ENCODE measurements at regions not wholly inside any gene's neighbourhood (a gene's known extent, or its start where the extent isn't known, plus 50 kb on each side); places are given as distances from the start of the nearest gene placed in this dataset.
"Not testable (repeated sequence)": the region's sequence is repeated elsewhere in the genome, so short reads cannot be mapped to it uniquely, and the experiment has no call there.

DNA sequence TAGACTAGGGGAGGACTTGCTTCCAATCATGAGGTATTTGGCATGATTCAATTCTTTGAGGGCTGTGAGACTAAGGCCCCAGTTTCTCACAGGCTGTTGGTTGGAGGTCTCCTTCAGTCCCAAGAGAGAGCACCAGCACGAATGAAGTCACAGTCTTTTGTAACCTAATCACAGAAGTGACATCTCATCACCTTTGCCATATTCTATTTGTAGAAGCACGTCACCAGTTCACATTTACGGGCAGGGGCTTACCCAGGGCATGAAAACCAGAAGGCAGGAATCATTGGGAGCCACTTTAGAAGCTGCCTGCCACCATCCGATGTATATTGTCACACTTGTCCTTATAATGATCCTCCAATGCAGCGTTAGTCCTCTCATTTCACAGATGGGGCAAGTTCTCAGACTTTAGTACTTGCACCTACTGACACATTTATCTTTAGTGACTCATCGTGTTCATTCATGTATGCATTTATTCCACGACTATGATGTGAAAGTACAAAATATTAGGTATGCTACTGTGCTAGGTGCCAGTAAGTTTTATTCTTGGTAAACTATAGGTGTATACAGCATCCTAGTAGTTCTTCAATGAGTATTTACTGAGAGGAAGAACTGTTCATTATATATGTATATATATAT is 163.8 kb upstream of the PGRMC2 start:
- no peak for DNase-seq (ENCODE audit: low read depth)

GRCh38 chr4:128450326-128451120 is 162.9 kb upstream of the PGRMC2 start:
- DNase-seq (ENCODE audit: low read depth) = no peak

- no peak for DNase-seq (ENCODE audit: low read depth)
These were observed 161.6 kb upstream of the PGRMC2 start for GRCh38 chr4:128449251-128449650.

DNA sequence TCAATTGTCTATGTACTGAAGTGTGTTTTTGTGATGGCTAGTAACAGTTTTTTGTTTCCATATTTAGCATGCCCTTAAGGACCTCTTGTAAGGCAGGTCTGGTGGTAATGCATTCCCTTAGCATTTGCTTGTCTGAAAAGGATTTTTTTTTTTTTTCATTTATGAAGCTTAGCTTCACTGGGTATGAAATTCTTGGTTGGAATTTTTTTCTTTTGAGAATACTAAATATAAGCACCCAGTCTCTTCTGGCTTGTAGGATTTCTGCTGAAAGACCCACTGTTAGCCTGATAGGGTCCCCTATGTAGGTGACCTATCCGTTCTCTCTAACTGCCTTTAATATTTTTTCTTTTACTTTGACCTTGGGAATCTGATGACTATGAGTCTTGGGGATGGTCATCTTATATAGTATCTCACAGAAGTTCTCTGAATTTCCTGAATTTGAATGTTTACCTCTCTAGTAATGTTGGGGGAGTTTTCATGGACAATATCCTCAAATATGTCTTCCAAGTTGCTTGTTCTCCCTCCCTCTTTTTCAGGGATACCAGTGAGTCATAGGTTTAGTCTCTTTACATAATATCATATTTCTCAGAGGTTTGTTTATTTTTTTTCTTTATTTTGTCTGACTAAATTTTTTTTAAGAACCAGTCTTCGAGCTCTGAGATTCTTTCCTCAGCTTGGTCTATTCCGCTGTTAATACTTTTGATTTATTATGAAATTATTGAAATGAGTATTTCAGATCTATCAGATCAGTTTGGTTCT is 157.1 kb upstream of the PGRMC2 start:
- DNase-seq (ENCODE audit: low read depth) = no peak

DNA sequence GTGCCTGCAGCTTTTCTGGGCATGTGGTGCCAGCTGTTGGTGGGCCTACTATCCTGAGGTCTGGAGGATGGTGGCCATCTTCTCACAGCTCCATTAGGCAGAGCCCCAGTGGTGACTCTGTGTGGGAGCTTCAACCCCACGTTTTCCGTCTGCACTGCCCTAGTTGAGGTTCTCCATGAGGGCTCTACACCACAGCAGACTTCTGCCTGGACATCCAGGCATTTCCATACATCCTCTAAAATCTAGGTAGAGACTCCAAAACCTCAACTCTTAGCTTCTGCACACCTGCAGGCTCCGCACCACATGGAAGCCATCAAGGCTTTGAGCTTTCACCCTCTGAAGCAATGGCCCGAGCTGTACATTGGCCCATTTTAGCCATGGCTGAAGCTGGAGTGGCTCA is 153.3 kb upstream of the PGRMC2 start:
- DNase-seq (ENCODE audit: low read depth) = no peak

- not testable (repeated sequence) for DNase-seq (ENCODE audit: low read depth)
These were observed 149.4 kb upstream of the PGRMC2 start for GRCh38 chr4:128437023-128437422.

GRCh38 chr4:128429023-128429613 is 141.5 kb upstream of the PGRMC2 start:
- not testable (repeated sequence) for DNase-seq (ENCODE audit: low read depth)

GRCh38 chr4:128428397-128428796 is 140.8 kb upstream of the PGRMC2 start:
- DNase-seq (ENCODE audit: low read depth) = no peak

DNA sequence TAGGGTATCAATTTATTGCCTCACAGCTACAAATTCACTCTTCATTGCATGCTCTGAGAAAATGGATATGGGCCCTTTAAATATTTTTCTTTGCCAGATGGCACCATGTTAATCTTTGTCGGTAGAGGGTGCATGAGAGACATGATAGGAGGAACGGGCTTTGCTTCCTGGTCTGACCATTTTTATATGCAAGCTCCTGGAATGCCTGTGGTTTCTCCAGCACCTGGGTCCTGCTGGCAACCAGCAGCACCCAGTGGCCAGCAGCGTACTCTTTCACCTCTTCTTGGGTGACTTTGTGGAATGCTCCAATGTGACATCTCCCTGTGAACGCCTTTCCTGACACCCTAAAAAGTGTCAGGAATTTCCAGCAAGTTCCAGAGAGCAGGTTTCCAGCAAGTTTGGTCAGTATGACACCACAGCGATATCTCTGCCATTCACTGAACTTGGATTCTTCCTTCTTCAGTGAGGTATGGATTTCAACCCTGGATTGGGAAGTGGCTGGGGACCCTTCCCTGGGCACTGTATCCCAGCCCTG is 140.3 kb upstream of the PGRMC2 start:
- DNase-seq (ENCODE audit: low read depth) = no peak

DNA sequence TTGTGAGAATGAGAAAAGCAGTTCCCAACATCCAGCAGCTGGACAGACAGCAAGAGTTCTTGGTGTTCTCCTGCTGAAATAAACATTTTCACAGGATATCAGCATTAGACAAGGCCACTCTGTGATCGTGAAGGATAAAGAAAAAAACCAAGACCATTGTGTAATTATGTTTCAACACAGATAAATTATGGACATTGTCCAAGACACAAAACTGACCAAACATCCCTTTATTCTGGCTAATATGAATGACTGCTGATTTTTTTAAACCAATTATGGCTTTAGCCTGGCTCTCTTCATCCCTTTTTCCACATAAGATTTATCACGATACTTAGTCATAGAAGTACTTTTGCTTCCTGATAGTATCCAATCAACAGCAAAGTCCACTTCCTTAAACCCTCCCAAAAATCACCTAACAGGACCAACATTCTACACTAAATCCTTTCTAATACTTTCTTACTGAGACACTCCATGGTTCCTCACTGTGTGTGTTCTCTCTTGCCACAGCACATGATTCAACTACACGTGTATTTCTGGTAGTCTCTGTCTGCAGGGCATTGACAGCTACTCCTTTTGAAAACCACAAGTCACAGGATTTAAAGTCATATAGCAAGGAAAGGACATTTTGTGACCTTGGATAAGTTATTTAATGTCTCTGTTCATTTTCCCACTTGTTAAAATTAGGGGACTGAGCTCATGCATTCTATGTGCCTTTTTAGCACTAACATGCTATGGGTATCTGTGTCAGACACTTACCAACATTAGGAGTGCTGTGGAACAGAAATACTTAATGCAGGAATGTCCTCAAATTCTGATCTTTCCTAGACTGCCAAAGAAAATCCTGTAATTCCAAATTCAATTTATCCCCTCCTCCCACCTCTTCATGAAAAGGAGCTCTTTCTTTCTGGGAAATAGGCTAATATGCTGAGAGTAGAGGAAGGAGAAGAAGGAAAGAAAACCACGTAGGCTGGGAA is 137.2 kb upstream of the PGRMC2 start:
- DNase-seq (ENCODE audit: low read depth) = no peak

DNA sequence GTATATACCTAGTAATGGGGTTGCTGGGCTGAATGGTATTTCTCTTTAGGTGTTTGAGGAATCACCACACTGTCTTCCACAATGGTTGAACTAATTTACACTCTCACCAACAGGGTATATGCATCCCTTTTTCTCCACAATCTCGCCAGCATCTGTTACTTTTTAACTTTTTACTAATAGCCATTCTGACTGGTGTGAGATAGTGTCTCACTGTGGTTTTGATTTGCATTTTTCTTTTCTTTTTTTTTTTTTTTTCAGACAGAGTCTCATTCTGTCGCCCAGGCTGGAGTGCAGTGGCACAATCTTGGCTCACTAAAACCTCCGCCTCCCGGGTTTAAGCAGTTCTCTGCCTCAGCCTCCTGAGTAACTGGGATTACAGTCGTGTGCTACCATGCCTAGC is 134.7 kb upstream of the PGRMC2 start:
- DNase-seq (ENCODE audit: low read depth) = not testable (repeated sequence)

GRCh38 chr4:128416921-128417320 is 129.3 kb upstream of the PGRMC2 start:
- no peak for DNase-seq (ENCODE audit: low read depth)

DNA sequence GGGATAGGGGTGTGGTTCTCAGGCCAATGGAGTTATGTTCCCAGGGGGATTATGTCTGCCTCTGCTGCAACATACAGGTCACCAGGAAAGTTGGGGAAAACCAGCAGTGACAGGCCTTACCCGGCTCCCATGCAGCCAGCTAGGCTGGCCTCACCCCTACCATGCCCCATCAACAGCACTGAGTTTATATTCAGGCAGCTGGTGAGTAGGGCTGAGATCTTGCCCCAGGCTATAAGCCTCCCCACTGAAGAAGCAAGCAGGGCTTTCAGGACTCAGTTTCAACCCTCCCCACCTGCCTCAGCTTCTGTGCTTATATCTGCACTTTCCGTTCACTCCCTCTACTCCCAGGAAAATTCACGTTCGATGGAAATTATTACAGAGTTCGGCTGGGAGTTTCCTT is 122.4 kb upstream of the PGRMC2 start:
- DNase-seq (ENCODE audit: low read depth) = no peak

DNA sequence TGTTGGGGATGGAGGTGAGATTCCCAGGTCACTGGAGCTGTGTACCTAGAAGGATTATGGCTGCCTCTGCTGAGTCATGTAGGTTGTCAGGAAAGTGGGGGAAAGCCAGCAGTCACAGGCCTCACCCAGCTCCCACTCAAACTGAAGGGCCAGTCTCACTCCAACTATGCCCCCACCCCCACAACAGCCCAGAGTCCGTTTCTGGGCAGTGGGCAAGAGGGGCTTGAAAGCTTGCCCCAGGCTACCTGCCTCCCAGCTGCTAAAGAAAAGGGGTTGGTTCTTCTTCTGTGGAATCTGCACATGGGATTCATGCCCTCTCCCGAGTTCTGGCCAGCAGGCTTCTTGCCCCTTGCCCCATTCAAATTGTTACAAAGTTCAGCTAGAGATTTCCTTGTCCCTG is 116.0 kb upstream of the PGRMC2 start:
- no peak for DNase-seq (ENCODE audit: low read depth)

DNA sequence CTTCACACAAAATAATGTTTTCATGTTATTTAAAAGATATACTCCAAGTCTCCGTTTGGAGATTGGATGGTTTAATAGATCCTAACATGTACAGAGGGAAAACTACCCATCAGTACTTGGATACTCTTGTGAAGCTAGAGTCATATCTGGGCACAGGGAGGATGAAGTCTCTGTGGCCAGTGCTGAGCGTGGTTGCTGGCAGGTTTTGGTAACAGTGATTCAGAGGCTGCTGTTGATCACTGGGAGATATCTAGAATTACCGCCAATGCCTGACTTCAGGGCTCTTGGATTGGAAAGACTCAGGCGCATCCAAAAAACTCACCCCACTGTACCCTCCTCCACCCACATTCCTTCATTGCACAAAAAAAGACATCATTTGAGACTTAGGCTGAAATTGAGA is 107.2 kb upstream of the PGRMC2 start:
- no peak for DNase-seq (ENCODE audit: low read depth)

GRCh38 chr4:128393101-128393704 is 105.6 kb upstream of the PGRMC2 start:
- DNase-seq (ENCODE audit: low read depth) = no peak

- no peak for DNase-seq (ENCODE audit: low read depth)
These were observed 102.9 kb upstream of the PGRMC2 start for GRCh38 chr4:128390475-128390996.

DNA sequence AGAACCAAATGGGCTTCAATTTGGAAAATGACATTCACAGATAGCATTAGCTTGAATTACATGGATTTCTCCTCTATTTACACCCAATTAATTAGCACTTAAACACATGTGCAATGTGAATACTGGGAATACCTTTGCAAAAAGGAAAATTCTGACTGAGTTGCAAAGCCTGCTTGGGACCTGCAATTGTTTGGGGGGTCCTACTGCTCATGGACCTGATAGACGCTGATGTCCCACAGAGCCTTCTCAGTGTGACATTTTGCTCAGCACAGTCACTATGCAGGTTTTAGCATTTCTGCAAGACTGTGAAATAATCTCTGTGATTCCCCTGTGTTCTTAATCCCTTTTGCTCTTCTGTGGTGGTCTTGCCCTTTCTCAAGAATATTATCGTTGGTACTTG is 101.2 kb upstream of the PGRMC2 start:
- no peak for DNase-seq (ENCODE audit: low read depth)

GRCh38 chr4:128388352-128388630 is 100.7 kb upstream of the PGRMC2 start:
- DNase-seq (ENCODE audit: low read depth) = no peak

DNA sequence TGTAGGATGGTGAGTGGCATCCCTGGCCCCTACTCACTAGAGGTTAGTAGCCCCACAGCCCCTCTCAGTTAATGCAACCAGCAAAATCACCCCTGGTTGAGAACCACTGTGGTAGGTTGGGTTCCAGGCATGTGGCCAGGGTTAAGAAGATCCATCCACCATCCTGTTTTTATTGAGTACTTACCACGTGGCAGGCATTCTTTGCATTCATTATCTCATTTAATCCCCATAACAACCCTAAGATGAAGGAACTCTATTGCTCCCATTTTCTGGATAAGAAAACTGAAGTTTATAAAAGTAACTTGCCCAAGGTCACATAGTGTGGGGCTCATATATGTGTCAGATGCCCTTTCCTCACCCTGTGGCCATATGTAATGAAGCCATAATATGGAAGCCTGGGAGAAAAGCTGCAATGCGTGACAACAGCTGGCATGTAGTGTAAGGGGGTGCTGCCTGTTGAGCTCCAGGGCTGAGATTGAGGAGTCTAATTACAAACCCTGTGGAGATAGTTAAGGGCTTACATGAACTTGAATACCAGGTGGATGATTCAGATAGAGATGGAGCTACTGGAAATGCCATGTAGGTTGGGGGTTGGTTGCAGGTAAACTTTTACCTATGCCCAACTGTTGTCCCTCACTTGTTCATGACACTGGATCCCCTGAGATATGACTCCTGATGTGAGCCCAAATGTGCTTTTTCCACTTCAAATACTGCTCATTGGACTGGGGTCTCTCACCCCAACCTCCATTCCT is 100.2 kb upstream of the PGRMC2 start:
- no peak for DNase-seq (ENCODE audit: low read depth)

All from activated gamma-delta T cell treated with anti-CD3 and anti-CD28 coated beads, Interleukin-2, amount 50 U/mL, for 16 hours (primary cell).